ENCODE measurements at regions not wholly inside any gene's neighbourhood (a gene's known extent, or its start where the extent isn't known, plus 50 kb on each side); places are given as distances from the start of the nearest gene placed in this dataset.

DNA sequence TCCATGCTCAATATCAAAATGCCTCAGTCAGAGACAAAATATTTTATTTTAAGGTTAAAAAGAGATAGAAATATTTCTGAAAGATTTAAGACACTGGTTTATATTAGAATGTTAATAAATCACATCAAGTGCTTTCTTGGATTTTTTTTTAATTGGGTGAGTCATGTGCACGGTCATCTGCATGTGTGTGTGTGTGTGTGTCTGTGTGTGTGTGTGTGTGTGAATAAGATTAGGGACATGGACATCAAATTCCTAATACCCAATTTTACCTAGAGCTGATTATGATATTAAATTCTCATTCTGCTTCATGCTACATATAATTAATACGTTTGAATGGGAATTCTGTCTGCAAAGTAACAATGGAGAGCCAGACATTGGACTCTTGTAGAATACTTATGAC is 122.9 kb downstream of the BASP1 start:
- TF ChIP-seq, protein P1, sequence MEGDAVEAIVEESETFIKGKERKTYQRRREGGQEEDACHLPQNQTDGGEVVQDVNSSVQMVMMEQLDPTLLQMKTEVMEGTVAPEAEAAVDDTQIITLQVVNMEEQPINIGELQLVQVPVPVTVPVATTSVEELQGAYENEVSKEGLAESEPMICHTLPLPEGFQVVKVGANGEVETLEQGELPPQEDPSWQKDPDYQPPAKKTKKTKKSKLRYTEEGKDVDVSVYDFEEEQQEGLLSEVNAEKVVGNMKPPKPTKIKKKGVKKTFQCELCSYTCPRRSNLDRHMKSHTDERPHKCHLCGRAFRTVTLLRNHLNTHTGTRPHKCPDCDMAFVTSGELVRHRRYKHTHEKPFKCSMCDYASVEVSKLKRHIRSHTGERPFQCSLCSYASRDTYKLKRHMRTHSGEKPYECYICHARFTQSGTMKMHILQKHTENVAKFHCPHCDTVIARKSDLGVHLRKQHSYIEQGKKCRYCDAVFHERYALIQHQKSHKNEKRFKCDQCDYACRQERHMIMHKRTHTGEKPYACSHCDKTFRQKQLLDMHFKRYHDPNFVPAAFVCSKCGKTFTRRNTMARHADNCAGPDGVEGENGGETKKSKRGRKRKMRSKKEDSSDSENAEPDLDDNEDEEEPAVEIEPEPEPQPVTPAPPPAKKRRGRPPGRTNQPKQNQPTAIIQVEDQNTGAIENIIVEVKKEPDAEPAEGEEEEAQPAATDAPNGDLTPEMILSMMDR (IDR thresholded peaks at IDR 0.05) = no peak
- no peak for TF ChIP-seq POLR2AphosphoS5 (IDR thresholded peaks at IDR 0.05)

Measured in breast epithelium (tissue), 3 donors.